GM18873 (cell line): ENCODE measurements at regions not wholly inside any gene's neighbourhood (a gene's known extent, or its start where the extent isn't known, plus 50 kb on each side); places are given as distances from the start of the nearest gene placed in this dataset.
A peak's percentile ranks its signal among the peaks of the same experiment; 100 is the strongest.
"Not testable (repeated sequence)": the region's sequence is repeated elsewhere in the genome, so short reads cannot be mapped to it uniquely, and the experiment has no call there.

ENCODE experiments used
- ATAC-seq: cut with Tn5 transposase; IDR thresholded peaks from one replicate; pipeline ENCODE4 v1.9.1; 2021; ENCODE audit warnings: mild to moderate bottlenecking, moderate library complexity, moderate number of reproducible peaks; ENCODE audit not compliant: unreplicated experiment, low FRiP score

DNA sequence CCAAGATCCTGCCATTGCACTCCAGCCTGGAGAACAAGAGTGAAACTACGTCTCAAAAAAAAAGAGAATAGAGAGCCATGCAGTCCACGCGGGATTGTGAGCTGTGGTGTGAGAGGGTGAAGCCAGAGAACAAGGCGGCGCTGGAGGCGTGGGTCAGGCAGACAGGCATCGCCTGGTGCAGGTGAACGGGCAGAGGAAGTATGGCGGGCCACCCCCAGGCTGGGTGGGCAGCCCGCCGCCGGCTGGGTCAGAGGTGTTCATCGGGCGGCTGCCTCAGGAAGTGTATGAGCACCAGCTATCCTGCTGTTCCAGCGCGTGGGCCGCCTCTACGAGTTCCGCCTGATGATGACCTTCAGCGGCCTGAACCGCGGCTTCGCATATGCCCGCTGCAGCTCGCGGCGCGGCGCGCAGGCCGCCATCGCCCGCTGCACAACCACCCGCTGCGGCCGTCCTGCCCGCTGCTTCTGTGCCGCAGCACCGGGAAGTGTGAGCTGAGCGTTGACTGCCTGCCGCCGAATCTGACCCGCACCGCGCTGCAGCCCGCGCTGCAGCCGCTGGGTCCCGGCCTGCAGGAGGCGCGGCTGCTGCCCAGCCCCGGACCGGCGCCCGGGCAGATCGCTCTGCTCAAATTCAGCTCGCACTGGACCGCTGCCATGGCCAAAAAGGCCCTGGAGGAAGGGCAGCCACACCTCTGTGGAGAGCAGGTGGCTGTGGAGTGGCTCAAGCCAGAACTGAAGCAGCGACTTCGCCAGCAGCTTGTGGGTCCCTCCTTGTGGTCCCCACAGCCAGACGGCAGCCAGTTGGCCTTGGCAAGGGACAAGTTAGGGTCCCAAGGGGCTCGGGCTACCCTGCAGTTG, 95.5 kb upstream of the PLEKHM1 start:
- ATAC-seq: peak; percentile 34

DNA sequence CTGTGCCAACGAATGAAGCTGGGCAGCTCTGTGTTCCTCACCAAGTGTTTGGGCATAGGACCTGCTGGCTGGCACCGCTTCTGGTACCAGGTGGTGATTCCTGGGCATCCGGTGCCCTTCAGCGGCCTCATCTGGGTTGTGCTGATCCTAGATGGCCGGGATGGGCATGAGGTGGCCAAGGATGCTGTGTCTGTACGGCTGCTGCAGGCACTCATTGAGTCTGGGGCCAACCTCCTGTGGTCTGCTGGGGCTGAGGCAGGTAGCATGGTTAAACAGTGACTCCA, 96.1 kb upstream of the PLEKHM1 start:
- ATAC-seq: not testable (repeated sequence)

GRCh38 chr17:45592433-45592923, 102.0 kb upstream of the PLEKHM1 start:
- ATAC-seq: not testable (repeated sequence)

GRCh38 chr17:45596347-45596746, 105.8 kb upstream of the PLEKHM1 start:
- not testable (repeated sequence) for ATAC-seq

DNA sequence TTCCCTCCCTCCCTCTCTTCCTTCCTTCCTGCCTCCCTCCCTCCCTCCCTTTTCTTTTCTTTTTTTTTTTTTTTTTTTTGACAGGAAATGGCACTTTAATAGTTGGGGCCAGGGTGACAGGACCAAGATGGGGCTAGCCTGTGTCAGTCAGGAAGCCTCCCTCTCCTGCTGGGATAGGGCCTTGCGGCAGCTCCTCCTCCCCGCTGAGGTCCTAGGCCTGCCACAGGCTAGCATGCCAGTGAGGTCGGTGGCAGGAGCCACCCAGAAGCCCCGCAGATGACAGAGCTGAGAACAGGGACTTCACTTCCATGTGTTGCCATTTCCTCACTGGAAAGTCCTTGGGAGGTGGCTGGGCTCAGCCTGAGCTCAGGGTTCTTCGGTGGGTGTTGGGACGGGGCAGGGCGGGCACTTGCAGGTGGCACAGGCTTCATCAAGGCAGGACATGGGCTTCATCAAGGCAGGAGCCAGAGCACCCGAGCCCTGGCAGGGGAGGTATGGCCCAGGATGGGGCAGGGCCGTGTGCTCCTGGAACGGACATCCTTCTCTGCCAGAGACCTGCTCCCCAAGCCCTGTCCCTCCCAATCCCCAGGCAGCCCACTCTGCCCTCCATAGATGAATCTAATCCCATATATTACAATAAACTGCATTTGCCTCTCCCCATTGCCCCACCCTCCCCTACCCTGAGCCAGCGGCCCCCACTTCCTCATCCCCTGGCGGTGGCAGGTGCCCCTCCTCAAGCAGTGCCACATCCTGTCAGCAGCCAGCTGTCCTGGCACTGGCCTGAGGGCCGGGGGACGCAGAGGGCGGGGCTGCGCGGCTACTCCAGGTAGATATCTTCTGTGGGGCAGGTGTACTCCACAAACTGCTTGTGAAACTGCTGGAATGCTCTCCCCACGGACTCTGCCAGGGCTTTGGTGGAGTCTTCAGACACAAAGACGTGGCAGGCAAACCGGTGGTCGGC, 109.8 kb upstream of the PLEKHM1 start:
- ATAC-seq: not testable (repeated sequence)

DNA sequence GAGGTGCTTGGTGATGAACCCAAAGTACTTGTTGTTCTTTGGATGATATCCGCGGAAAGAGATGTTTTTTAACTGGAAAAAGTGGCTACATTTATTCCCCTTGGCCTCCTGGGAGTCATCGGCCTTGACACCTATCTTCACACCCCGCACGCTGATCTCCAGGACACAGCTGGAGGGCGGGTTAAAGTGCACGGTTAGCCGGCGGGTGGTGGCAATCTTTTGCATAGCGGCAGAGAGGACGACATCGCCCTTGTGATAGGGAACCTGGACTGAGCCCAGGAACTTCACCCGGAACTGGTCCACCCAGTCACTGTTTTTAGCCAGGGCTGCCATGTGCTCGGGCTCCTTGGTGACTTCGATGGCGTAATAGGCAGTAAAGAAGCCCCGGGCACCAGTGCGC, 110.5 kb upstream of the PLEKHM1 start:
- ATAC-seq: not testable (repeated sequence)

- not testable (repeated sequence) for ATAC-seq
These were observed 111.4 kb upstream of the PLEKHM1 start for GRCh38 chr17:45601605-45602539.

- not testable (repeated sequence) for ATAC-seq
These were observed 115.2 kb upstream of the PLEKHM1 start for GRCh38 chr17:45605751-45606150.

- ATAC-seq: peak; percentile 92
These were observed 129.5 kb upstream of the PLEKHM1 start for GRCh38 chr17:45619984-45620405.

DNA sequence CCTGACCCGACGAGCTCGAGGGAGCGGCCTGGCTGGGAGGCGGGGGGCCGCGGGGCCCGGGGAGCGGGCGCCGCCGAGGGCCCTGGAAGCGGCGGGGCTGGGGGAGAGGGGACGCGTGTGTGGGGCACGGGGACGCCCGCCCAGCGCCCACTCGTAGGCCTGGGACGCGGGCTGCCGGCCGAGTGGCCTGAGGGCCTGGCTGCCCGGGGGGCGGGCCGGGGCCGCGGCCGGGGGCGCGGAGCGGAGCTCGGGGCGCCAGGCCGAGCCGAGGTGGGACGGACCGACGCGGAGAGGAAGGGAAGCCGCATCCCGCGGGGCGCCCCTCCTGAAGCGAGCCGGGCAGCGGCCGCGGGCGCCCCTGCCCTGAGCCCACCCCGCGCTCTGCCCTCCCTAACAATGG, 129.9 kb upstream of the PLEKHM1 start:
- not testable (repeated sequence) for ATAC-seq

DNA sequence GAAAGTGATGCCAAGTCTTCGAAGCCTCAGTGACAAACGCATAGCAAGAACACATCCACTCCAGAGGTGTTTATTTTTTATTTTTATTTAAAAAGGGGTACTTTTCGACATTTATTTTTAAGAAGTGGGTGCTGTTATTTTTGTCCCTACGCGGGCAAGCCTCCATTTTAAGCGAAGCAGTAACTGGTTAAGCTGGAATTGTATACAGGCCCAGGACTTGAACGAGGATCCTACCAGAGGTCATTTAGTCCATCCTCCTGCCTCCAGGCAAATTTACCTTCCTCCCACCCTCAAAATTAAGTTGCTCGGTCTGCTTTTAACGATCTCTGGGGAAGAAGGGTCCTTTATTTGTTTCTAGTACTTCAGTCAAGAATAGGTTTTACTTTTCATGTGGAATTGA, 130.6 kb upstream of the PLEKHM1 start:
- ATAC-seq: not testable (repeated sequence)

GRCh38 chr17:45622295-45622694, 131.8 kb upstream of the PLEKHM1 start:
- ATAC-seq: not testable (repeated sequence)

DNA sequence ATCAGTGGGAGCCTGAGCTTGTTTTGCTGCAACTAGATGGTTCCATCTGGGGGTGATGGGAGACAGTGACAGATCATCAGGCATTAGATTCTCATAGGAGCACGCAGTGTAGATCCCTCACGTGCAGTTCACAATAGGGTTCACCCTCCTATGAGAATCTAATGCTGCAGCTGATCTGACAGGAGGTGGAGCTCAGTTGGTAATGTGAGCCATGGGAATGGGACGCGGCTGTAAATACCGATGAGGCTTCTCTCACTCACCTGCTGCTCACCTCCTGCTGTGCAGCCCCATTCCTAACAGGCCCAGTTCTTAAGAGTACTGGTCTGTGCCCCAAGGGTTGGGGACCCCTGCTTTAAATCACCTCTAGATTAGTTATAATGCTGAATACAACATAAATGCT, 137.5 kb upstream of the PLEKHM1 start:
- no peak for ATAC-seq

DNA sequence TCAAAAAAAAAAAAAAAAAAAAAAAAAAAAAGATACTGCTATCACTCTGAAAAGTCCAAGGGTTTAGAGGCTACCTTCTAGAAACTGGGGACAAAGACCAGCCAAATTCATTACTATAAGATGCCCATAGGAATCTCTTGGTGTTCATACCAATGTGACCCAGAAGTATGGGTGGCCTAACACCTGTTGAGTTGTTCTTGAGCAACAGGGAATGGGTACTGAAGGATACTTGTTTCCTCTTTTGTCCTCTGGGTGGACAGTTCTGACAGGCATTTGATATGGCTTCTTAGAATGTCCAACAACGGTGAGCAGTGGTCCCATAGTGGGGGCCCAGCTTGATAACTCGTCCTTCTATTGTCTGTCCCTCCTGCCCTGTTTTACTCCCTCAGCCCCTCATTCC, 141.4 kb upstream of the PLEKHM1 start:
- ATAC-seq: no peak

DNA sequence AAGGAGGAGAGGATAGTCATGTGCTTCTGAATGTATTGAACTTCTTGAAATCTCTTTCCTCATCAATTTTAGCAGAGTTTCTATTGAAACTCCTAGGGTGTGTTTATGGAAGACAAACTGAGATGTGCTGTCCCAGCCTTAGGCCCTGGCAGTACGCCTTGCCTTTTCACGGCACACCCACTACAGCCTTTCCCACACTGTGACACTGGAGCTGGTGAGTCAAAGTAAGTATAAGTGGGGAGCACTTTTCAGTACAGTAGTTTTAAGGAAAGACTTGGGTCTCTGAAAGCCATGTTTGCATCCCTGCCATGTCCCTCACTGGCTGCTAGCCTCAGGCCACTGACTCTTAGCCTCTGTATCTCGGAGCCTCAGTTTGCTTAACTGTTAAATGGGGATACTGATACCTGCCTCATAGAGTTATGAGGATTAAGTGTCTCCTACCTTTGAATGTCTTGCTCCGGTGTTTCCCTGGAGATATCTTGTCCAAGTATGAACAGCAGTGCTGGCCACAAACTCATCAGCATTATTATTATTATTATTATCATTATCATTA, 144.7 kb upstream of the CRHR1 start:
- no peak for ATAC-seq

DNA sequence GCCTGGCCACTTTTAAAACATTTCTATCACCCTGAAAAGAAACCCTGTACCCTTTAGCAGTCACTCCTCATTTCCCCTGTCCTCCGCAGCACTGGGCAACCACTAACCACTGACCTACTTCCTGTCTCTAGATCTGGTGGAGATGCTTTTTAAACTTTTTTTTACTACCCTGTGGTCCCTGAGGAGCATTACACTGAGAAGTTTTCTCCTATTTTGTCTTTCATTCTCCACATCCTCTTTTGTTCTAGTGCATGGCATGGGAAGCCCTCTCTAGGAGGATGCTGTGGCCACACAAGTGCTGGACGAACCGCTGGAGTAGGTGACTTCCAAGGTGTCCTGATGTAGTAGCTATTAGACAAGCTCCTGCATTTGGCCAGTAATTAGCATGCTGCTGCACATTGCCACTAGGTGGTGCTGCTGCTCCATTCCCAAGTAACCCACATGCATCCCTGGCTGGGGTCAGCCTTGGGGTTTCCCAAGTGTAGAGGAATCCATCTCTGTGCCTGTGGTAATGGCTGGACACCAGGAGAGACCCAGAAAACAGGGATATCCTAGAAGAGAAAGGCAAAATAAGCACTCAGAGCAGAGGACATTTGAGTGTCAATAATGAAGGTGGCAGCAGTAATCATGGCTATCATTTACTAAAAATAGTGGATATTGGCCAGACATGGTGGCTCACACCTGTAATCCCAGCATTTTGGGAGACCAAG, 143.8 kb upstream of the CRHR1 start:
- no peak for ATAC-seq

GRCh38 chr17:45641541-45641940, 142.6 kb upstream of the CRHR1 start:
- no peak for ATAC-seq

DNA sequence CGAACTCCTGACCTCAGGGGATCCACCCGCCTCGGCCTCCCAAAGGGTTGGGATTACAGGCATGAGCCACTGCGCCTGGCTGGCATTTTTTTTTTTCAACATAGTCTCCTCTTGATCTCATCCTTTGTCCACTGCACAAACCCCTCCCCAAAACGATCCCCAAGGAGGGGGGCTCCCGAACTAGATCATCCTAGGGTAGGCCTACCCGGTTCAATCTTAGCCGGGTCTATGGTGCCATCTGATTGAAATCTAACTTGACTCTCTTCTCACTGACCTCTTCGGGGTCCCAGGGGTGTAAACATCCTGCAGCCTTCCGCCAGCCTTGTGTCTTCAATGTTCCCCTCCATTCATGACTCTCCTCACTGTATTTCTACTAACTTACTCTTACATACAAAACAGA, 140.5 kb upstream of the CRHR1 start:
- no peak for ATAC-seq

DNA sequence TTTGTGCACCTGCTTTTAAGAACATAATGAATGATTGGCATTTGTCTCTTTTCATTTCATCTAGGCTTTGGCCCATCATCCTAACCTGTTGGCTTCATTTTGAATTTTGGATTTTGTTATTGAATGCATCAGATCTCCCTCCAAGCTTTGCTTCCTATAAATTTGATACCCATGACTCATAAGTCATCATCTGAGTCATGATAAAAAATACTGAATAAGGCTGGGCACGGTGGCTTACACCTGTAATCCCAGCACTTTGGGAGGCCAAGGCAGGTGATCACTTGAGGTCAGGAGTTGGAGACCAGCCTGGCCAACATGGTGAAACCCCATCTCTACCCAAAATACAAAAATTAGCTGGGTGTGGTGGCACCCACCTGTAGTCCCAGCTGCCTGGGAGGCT, 139.5 kb upstream of the CRHR1 start:
- ATAC-seq: not testable (repeated sequence)
